Muscle layer of duodenum (tissue), 2 donors: ENCODE measurements at regions not wholly inside any gene's neighbourhood (a gene's known extent, or its start where the extent isn't known, plus 50 kb on each side); places are given as distances from the start of the nearest gene placed in this dataset.
"Not testable (repeated sequence)": the region's sequence is repeated elsewhere in the genome, so short reads cannot be mapped to it uniquely, and the experiment has no call there.

Experiments
- H3K27ac ChIP-seq: one replicate; pipeline ENCODE4 v1.7.0; 2013; ENCODE audit warnings: mild to moderate bottlenecking, low read length
- H3K27me3 ChIP-seq: one replicate; pipeline ENCODE4 v1.7.0; 2013; ENCODE audit warnings: low read depth, mild to moderate bottlenecking, control low read depth, low read length
- H3K36me3 ChIP-seq, 2 donors: one replicate each; pipeline ENCODE4 v1.7.0; 2013; ENCODE audit warnings: low read length in 2 of 2, control low read depth in 1 of 2, mild to moderate bottlenecking in 1 of 2; ENCODE audit not compliant: insufficient read depth in 2 of 2, control insufficient read depth in 1 of 2
- H3K4me1 ChIP-seq, 2 donors: one replicate each; pipeline ENCODE4 v1.7.0; 2013; ENCODE audit warnings: low read length in 2 of 2, mild to moderate bottlenecking in 2 of 2, control low read depth in 1 of 2, moderate library complexity in 1 of 2; ENCODE audit not compliant: insufficient read depth in 2 of 2, control insufficient read depth in 1 of 2
- H3K4me3 ChIP-seq, 2 donors: one replicate each; pipeline ENCODE4 v1.7.0; 2013; ENCODE audit warnings: low read length in 2 of 2, low read depth in 1 of 2, mild to moderate bottlenecking in 1 of 2
- H3K9me3 ChIP-seq, 2 donors: one replicate each; pipeline ENCODE4 v1.7.0; 2013; ENCODE audit warnings: low read length in 2 of 2, control low read depth in 1 of 2, mild to moderate bottlenecking in 1 of 2; ENCODE audit not compliant: control insufficient read depth in 1 of 2
- donor health status: healthy.

DNA sequence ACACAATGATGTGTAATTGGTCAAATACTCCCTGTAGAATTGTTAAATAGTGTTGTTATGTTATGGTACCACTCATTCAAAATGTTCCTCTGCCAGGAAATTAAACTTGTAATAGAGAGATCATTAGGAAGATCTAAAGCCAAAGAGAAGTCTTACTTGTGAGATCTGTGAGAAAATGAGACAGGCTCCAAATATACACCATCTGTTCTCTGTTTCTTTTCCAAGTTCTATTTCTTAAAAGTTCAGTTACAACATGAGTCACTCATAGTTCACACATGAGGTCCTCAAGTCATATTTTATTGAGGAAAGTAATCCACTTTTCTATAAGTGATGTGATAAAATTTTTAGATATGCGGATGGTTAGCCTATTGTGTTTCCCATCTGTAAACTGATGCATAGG, 1038.1 kb upstream of the PRR20A start:
- peaks cover 0 to 4% of the 10 kb centered on the region in 2 donors for H3K9me3 ChIP-seq
- H3K4me3 ChIP-seq: no peak overlapping the region
- H3K27me3 ChIP-seq: no peaks in the 10 kb centered on the region

DNA sequence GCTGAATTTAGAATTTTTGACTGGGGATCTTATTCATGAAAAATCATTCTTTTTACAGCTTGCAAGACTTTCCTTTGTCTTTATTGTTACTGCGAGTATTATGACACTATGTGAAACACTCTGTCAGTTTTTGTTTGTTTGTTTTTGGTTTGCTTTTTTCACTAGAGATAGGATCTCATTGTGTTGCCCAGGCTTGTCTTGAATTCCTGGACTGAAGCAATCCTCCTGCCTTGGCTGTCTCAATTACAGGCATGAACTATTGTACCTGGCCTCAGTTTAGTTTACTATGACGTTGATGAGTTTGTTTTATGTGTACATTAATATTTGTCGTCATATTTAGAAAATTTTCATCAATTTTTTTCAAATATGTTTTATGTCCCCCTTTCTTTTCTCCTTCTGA, 1030.0 kb upstream of the PRR20A start:
- no peaks in the 10 kb centered on the region for H3K27me3 ChIP-seq
- no peaks in the 10 kb centered on the region for H3K4me1 ChIP-seq
- H3K27ac ChIP-seq: no peak overlapping the region
- no peaks in the 10 kb centered on the region for H3K9me3 ChIP-seq
- no peak overlapping the region for H3K4me3 ChIP-seq
- no peaks in the 10 kb centered on the region for H3K36me3 ChIP-seq

More for the DNA sequence above, 1038.1 kb upstream of the PRR20A start:
- Histone ChIP-seq H3K4me1 (no peaks in the 10 kb centered on the region), H3K36me3 (no peaks in the 10 kb centered on the region), H3K27ac (no peak overlapping the region)

- Histone ChIP-seq H3K4me1 (no peaks in the 10 kb centered on the region), H3K27ac (no peak overlapping the region), H3K9me3 (no peaks in the 10 kb centered on the region), H3K36me3 (no peaks in the 10 kb centered on the region), H3K27me3 (no peaks in the 10 kb centered on the region), H3K4me3 (no peak overlapping the region)
Measured at GRCh38 chr13:56134524-56134923, 1006.2 kb upstream of the PRR20A start.

GRCh38 chr13:56166864-56167263, 973.9 kb upstream of the PRR20A start:
- no peaks in the 10 kb centered on the region for H3K36me3 ChIP-seq
- no peaks in the 10 kb centered on the region for H3K4me1 ChIP-seq
- H3K27me3 ChIP-seq: no peaks in the 10 kb centered on the region
- H3K27ac ChIP-seq: no peak overlapping the region
- no peak overlapping the region for H3K4me3 ChIP-seq
- no peaks in the 10 kb centered on the region for H3K9me3 ChIP-seq

GRCh38 chr13:56168581-56168980, 972.1 kb upstream of the PRR20A start:
- H3K36me3 ChIP-seq: no peaks in the 10 kb centered on the region
- no peaks in the 10 kb centered on the region for H3K27me3 ChIP-seq
- no peaks in the 10 kb centered on the region for H3K9me3 ChIP-seq

GRCh38 chr13:56173346-56173745, 967.4 kb upstream of the PRR20A start:
- no peaks in the 10 kb centered on the region for H3K36me3 ChIP-seq
- H3K4me3 ChIP-seq: no peak overlapping the region
- H3K9me3 ChIP-seq: no peaks in the 10 kb centered on the region
- H3K27me3 ChIP-seq: no peaks in the 10 kb centered on the region
- H3K27ac ChIP-seq: no peak overlapping the region
- no peaks in the 10 kb centered on the region for H3K4me1 ChIP-seq

More at GRCh38 chr13:56168581-56168980, 972.1 kb upstream of the PRR20A start:
- Histone ChIP-seq H3K27ac (no peak overlapping the region), H3K4me3 (no peak overlapping the region), H3K4me1 (no peaks in the 10 kb centered on the region)

- Histone ChIP-seq H3K36me3 (no peaks in the 10 kb centered on the region), H3K9me3 (peaks cover 0 to 3% of the 10 kb centered on the region in 2 donors), H3K4me3 (no peak overlapping the region), H3K4me1 (no peaks in the 10 kb centered on the region), H3K27me3 (no peaks in the 10 kb centered on the region), H3K27ac (no peak overlapping the region)
Measured at GRCh38 chr13:56182598-56182997, 958.1 kb upstream of the PRR20A start.

GRCh38 chr13:56187331-56187730, 953.4 kb upstream of the PRR20A start:
- Histone ChIP-seq H3K36me3 (no peaks in the 10 kb centered on the region), H3K27me3 (no peaks in the 10 kb centered on the region), H3K4me3 (no peak overlapping the region), H3K27ac (no peak overlapping the region), H3K4me1 (no peaks in the 10 kb centered on the region), H3K9me3 (peaks cover 0 to 9% of the 10 kb centered on the region in 2 donors)

DNA sequence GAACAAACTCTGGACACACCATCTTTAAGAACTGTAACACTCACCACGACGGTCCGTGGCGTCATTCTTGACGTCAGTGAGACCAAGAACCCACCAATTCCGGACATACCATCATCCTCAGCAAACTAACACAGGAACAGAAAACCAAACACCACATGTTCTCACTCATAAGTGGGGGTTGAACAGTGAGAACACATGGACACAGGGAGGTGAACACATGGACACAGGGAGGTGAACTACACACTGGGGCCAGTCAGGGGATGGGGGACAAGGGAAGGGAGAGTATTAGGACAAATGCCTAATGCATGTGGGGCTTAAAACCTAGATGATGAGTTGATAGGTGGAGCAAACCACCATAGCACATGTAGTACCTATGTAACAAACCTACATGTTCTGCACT, 952.1 kb upstream of the PRR20A start:
- H3K9me3 ChIP-seq, H3K4me1 ChIP-seq, H3K27me3 ChIP-seq, H3K27ac ChIP-seq, H3K36me3 ChIP-seq, H3K4me3 ChIP-seq: not testable (repeated sequence)

DNA sequence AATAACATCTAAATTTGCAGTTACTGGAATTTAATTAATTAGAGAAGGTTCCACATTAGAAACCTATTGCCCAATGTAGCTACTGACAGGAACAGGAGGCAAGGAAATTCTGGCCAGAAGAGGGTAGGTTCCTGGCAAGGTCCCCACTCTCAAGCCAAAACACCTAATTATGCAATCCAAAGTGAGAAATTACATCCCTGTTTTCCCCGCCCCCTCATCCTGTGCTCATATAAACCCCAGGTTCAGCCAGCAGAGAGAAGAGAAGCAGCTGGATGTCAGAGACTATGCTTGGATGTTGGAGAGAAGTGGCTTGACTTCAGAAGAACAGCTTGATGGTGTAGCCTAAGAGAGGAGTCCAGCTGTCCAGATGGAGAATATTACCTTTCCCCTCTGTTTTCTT, 951.3 kb upstream of the PRR20A start:
- Histone ChIP-seq H3K4me1 (no peaks in the 10 kb centered on the region), H3K9me3 (peaks cover 0 to 9% of the 10 kb centered on the region in 2 donors), H3K27ac (no peak overlapping the region), H3K36me3 (no peaks in the 10 kb centered on the region), H3K27me3 (no peaks in the 10 kb centered on the region), H3K4me3 (no peak overlapping the region)

GRCh38 chr13:56189978-56190377, 950.7 kb upstream of the PRR20A start:
- Histone ChIP-seq H3K36me3 (no peaks in the 10 kb centered on the region), H3K4me3 (no peak overlapping the region), H3K4me1 (no peaks in the 10 kb centered on the region), H3K27ac (no peak overlapping the region), H3K27me3 (no peaks in the 10 kb centered on the region), H3K9me3 (peaks cover 0 to 9% of the 10 kb centered on the region in 2 donors)

GRCh38 chr13:56198350-56198749, 942.4 kb upstream of the PRR20A start:
- Histone ChIP-seq H3K4me3 (no peak overlapping the region), H3K27ac (no peak overlapping the region), H3K9me3 (no peaks in the 10 kb centered on the region), H3K36me3 (no peaks in the 10 kb centered on the region), H3K4me1 (no peaks in the 10 kb centered on the region), H3K27me3 (no peaks in the 10 kb centered on the region)
